Activated T-helper 1 cell treated with anti-CD3 and anti-CD28 coated beads, Interleukin-12 subunit alpha, Interleukin-12 subunit beta, Interleukin-2, Interleukin-4 antibody, amounts not matched to agents 30 ng/mL and 10 ng/mL and 1 ng/mL, durations not matched to agents 14 hours and 24 hours and 36 hours (primary cell): ENCODE measurements at regions not wholly inside any gene's neighbourhood (a gene's known extent, or its start where the extent isn't known, plus 50 kb on each side); places are given as distances from the start of the nearest gene placed in this dataset.
"Not testable (repeated sequence)": the region's sequence is repeated elsewhere in the genome, so short reads cannot be mapped to it uniquely, and the experiment has no call there.

Experiments
- DNase-seq: peaks from one replicate; pipeline ENCODE4 v3.0.0; 2021; ENCODE audit warnings: low spot score
- H3K27ac Mint-ChIP-seq: one replicate; pipeline ENCODE4 v1.8.0; 2021; ENCODE audit warnings: mild to moderate bottlenecking, mixed read lengths
- H3K27me3 Mint-ChIP-seq: one replicate; pipeline ENCODE4 v1.8.0; 2022; ENCODE audit warnings: mild to moderate bottlenecking, moderate library complexity, mixed read lengths; ENCODE audit not compliant: insufficient read depth
- H3K36me3 Mint-ChIP-seq: one replicate; pipeline ENCODE4 v1.8.0; 2021; ENCODE audit warnings: low read depth, mixed read lengths
- H3K4me1 Mint-ChIP-seq: one replicate; pipeline ENCODE4 v1.8.0; 2021; ENCODE audit warnings: low read depth, mixed read lengths
- H3K4me3 Mint-ChIP-seq: one replicate; pipeline ENCODE4 v1.8.0; 2021; ENCODE audit warnings: mild to moderate bottlenecking, moderate library complexity, mixed read lengths
- H3K9me3 Mint-ChIP-seq: one replicate; pipeline ENCODE4 v1.8.0; 2021; ENCODE audit warnings: mixed read lengths
- intact Hi-C: fragments of 100-400 bp; cut with micrococcal nuclease; formaldehyde crosslinking; loops from one replicate; pipeline ENCODE4 v1.15.1; 2024

DNA sequence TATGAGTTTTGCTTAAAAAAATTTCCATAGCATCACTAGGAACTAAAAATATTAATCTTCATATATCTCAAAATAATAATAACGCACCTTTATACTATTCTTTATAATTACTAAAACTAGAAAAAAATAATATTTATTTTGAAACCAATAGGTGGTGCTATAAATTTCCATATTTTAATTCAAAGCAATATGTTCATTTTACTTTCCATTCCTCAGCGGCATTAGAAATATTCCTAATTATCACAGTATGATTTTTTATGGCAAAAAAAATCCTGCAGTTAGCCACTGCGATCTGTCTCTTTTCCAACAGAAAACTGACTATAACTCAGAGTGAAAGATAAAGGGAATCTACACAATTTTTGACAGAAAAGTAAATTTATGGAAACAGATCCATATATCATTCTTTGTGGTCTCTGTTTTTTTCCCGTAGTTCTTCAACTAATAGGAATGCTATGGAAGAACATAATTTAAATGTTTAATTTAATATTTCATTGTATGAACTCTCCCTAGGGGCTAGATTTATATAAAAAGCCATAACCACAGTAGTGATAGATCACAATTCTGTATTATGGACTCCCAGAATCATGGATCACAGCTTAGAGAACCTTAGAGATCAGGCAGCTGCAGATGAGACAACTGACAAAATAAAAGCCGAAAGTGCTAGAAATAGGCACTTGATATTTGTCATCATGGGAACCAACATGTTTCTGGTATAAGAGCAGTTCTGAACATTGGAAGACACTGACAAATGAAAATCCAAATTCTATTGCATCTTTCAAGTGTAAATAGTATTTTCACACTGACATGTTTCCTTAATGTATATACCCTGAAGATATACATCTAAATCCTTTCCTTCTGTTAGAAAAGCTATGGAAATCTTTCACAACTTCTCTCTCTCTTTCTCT is 167.7 kb upstream of the MPDZ start:
- intact Hi-C loops, result no loop called here
- H3K27me3 Mint-ChIP-seq, result no peaks in the 10 kb centered on the region
- H3K4me1 Mint-ChIP-seq, result no peaks in the 10 kb centered on the region
- DNase-seq, result no peak
- no peak overlapping the region for H3K4me3 Mint-ChIP-seq
- no peaks in the 10 kb centered on the region for H3K36me3 Mint-ChIP-seq
- no peaks in the 10 kb centered on the region for H3K9me3 Mint-ChIP-seq
- H3K27ac Mint-ChIP-seq, result no peak overlapping the region

DNA sequence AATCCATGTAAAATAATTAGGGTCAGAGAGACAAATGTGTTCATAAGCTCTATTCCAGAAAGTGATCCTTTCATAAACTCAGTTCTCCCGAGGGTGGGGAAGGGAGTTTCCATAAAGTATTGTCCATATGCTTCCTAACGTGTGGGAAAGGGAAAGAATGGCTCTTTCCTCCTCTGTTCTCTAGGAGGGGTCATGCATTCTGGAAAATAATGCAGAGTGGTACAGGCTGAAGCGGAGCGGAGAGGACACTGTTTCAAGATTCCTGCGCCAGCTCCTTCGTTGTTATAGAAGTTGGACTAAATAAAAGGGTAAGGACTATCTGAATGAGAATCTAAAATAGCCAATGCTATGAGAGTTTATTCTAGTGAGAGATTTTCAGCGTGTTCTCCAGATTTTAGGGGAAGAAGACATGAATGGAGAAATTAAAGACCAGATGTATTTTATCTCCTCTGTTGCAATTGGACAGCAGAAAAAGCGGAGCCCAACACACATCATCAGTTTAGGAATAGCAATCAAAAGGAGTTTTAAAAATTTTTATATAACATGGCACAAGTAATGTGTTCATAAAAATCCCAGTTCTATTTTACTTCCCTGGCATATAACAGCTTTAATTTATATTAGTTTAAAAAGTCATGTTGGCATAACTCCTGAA is 166.9 kb upstream of the MPDZ start:
- no peaks in the 10 kb centered on the region for H3K9me3 Mint-ChIP-seq
- intact Hi-C loops, result no loop called here
- no peaks in the 10 kb centered on the region for H3K36me3 Mint-ChIP-seq
- H3K27me3 Mint-ChIP-seq, result no peaks in the 10 kb centered on the region
- H3K4me1 Mint-ChIP-seq, result no peaks in the 10 kb centered on the region
- DNase-seq, result no peak
- H3K27ac Mint-ChIP-seq, result no peak overlapping the region
- H3K4me3 Mint-ChIP-seq, result no peak overlapping the region

GRCh38 chr9:13445103-13445500 is 165.6 kb upstream of the MPDZ start:
- intact Hi-C loops, result no loop called here
- no peak overlapping the region for H3K4me3 Mint-ChIP-seq
- no peak overlapping the region for H3K27ac Mint-ChIP-seq
- H3K27me3 Mint-ChIP-seq, result no peaks in the 10 kb centered on the region
- H3K4me1 Mint-ChIP-seq, result no peaks in the 10 kb centered on the region
- DNase-seq, result no peak
- no peaks in the 10 kb centered on the region for H3K9me3 Mint-ChIP-seq
- H3K36me3 Mint-ChIP-seq, result no peaks in the 10 kb centered on the region

GRCh38 chr9:13444245-13445102 is 165.0 kb upstream of the MPDZ start:
- H3K4me3 Mint-ChIP-seq, result no peak overlapping the region
- no peak overlapping the region for H3K27ac Mint-ChIP-seq
- DNase-seq, result no peak
- no peaks in the 10 kb centered on the region for H3K27me3 Mint-ChIP-seq
- no peaks in the 10 kb centered on the region for H3K9me3 Mint-ChIP-seq
- H3K4me1 Mint-ChIP-seq, result no peaks in the 10 kb centered on the region
- intact Hi-C loops, result no loop called here
- H3K36me3 Mint-ChIP-seq, result no peaks in the 10 kb centered on the region

GRCh38 chr9:13443346-13444244 is 164.1 kb upstream of the MPDZ start:
- DNase-seq, result no peak
- no peaks in the 10 kb centered on the region for H3K4me1 Mint-ChIP-seq
- no peak overlapping the region for H3K4me3 Mint-ChIP-seq
- no peaks in the 10 kb centered on the region for H3K27me3 Mint-ChIP-seq
- intact Hi-C loops, result no loop called here
- H3K9me3 Mint-ChIP-seq, result no peaks in the 10 kb centered on the region
- H3K27ac Mint-ChIP-seq, result no peak overlapping the region
- H3K36me3 Mint-ChIP-seq, result no peaks in the 10 kb centered on the region

GRCh38 chr9:13439685-13440476 is 160.4 kb upstream of the MPDZ start:
- Mint-ChIP-seq H3K4me3 (no peak overlapping the region), H3K9me3 (no peaks in the 10 kb centered on the region), H3K27ac (no peak overlapping the region), H3K36me3 (no peaks in the 10 kb centered on the region), H3K27me3 (no peaks in the 10 kb centered on the region), H3K4me1 (no peaks in the 10 kb centered on the region)
- intact Hi-C loops, result no loop called here
- DNase-seq, result no peak

DNA sequence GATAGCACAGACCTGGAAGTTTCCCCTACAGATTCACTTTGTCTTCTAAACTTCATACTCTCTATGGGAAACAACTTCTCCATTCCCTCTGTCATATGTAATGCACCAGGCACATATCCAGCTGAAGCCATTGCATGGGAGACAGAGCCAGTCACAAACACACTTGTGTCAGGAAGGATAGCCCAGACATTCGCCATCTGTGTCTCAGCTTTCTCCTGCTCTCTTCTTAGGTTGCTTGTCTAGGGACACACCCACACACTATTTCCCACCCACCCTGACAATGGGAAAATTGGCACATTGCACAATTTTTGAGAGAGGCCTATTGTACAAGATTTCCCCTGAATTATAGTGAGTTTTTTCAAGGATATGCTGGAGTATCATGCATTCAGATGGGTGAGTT is 158.4 kb upstream of the MPDZ start:
- Mint-ChIP-seq H3K9me3 (no peaks in the 10 kb centered on the region), H3K27me3 (no peaks in the 10 kb centered on the region), H3K4me1 (no peaks in the 10 kb centered on the region), H3K36me3 (no peaks in the 10 kb centered on the region), H3K4me3 (no peak overlapping the region), H3K27ac (no peak overlapping the region)
- DNase-seq, result no peak
- intact Hi-C loops, result no loop called here

DNA sequence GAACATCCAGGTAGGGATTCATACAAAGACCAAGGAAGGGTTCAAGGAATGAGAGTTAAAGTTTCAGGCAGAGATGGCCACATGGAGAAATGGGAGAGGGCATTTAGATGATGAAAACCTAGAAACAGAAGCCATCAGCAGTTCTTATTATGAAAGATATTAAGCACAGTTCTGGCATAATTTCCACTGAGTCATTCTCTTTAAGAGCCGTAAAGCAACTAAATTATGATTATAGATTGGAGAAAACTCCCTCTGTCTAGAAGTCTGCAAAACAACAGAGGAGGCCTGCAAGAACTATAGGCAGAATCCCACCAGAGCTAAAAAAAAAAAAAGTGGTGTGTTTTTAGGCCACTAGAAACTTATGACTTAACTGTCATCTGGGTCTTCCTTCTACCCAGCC is 157.1 kb upstream of the MPDZ start:
- Mint-ChIP-seq H3K27ac (no peak overlapping the region), H3K4me1 (no peaks in the 10 kb centered on the region), H3K4me3 (no peak overlapping the region), H3K27me3 (no peaks in the 10 kb centered on the region), H3K9me3 (no peaks in the 10 kb centered on the region), H3K36me3 (no peaks in the 10 kb centered on the region)
- no peak for DNase-seq
- intact Hi-C loops, result no loop called here

- H3K27ac Mint-ChIP-seq, intact Hi-C loops, H3K4me1 Mint-ChIP-seq, H3K36me3 Mint-ChIP-seq, DNase-seq, H3K4me3 Mint-ChIP-seq, H3K27me3 Mint-ChIP-seq, H3K9me3 Mint-ChIP-seq: not testable (repeated sequence)
These were observed 154.0 kb upstream of the MPDZ start for GRCh38 chr9:13433453-13433852.

DNA sequence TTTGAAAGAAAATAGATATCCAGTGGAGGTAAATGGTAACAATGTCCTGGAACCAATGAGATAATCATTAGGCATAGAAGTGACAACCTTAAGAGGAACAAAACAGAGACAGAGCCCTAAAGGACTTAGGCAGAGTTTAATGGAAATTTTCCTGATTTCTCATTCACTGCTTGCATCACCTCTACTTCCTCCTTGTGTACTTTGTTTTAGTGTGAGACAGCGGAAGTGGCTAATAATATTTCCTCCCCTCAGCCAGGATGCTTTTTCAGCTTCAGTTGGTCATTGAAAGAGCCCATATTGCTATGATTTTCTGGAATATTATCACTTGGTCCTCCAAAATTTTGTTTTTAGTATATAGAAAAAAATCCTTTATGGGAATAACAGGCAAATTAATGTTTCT is 153.4 kb upstream of the MPDZ start:
- no peaks in the 10 kb centered on the region for H3K36me3 Mint-ChIP-seq
- intact Hi-C loops, result no loop called here

GRCh38 chr9:13431692-13432091 is 152.2 kb upstream of the MPDZ start:
- no peaks in the 10 kb centered on the region for H3K4me1 Mint-ChIP-seq
- no peaks in the 10 kb centered on the region for H3K9me3 Mint-ChIP-seq
- H3K4me3 Mint-ChIP-seq, result no peak overlapping the region
- intact Hi-C loops, result no loop called here
- no peaks in the 10 kb centered on the region for H3K36me3 Mint-ChIP-seq
- DNase-seq, result no peak
- no peaks in the 10 kb centered on the region for H3K27me3 Mint-ChIP-seq
- no peak overlapping the region for H3K27ac Mint-ChIP-seq

More for the DNA sequence above, 153.4 kb upstream of the MPDZ start:
- no peak for DNase-seq
- no peaks in the 10 kb centered on the region for H3K4me1 Mint-ChIP-seq
- H3K27me3 Mint-ChIP-seq, result no peaks in the 10 kb centered on the region
- no peaks in the 10 kb centered on the region for H3K9me3 Mint-ChIP-seq
- H3K4me3 Mint-ChIP-seq, result no peak overlapping the region
- no peak overlapping the region for H3K27ac Mint-ChIP-seq

GRCh38 chr9:13431222-13431536 is 151.7 kb upstream of the MPDZ start:
- no peak for DNase-seq
- no peaks in the 10 kb centered on the region for H3K36me3 Mint-ChIP-seq
- intact Hi-C loops, result no loop called here
- H3K9me3 Mint-ChIP-seq, result no peaks in the 10 kb centered on the region
- no peaks in the 10 kb centered on the region for H3K27me3 Mint-ChIP-seq
- H3K27ac Mint-ChIP-seq, result no peak overlapping the region
- no peaks in the 10 kb centered on the region for H3K4me1 Mint-ChIP-seq
- no peak overlapping the region for H3K4me3 Mint-ChIP-seq
